ENCODE measurements at regions not wholly inside any gene's neighbourhood (a gene's known extent, or its start where the extent isn't known, plus 50 kb on each side); places are given as distances from the start of the nearest gene placed in this dataset.

DNA sequence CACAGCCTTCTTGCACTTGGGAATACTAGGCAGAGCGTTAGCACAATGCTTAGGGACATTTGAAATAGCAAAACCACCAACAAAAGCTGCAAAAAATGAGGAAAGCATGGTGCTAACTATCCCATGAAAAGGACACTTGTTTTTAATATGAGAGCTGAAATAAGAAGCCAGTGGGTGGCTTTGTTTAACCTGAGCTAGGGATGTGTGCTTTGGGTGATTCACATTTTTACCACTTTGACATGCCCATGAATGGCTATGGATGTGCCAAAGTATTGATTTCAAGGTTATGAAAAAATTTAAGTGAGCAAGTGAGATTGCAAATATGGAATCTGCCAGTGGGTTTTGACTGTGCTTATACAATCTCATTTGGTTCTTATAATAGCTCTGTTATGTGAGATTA, 67.3 kb downstream of the DMRT2 start:
- WGBS: 89% methylated on average over 1 of the region's 1 CpG
- no peak overlapping the region for H3K27ac ChIP-seq (ENCODE audit: low read depth in 1 of 2, low read length in 2 of 2)
- H3K9me3 ChIP-seq (ENCODE audit: control insufficient read depth in 4 of 4, low read length in 3 of 4): no peaks in the 10 kb centered on the region
- no peak overlapping the region for H3K4me3 ChIP-seq (ENCODE audit: low read depth in 1 of 3, low read length in 3 of 3)
- no peak overlapping the region for H3K9ac ChIP-seq (ENCODE audit: low read depth in 1 of 2, low read length in 2 of 2)
- DNase-seq (ENCODE audit: low spot score): no peak
- H3K27me3 ChIP-seq (ENCODE audit: control insufficient read depth in 4 of 4, insufficient read depth in 4 of 4, low read length in 3 of 4): no peaks in the 10 kb centered on the region
- no peaks in the 10 kb centered on the region for H3K36me3 ChIP-seq (ENCODE audit: control insufficient read depth in 4 of 4, insufficient read depth in 3 of 4, low read depth in 1 of 4, low read length in 3 of 4)
- TF ChIP-seq YY1 (IDR thresholded peaks at IDR 0.05) (no peak), FOXA2 (IDR thresholded peaks at IDR 0.05) (no peak), GABPA (IDR thresholded peaks at IDR 0.05 in 1 of 2, conservative IDR thresholded peaks at IDR 0.05 in 1 of 2) (no peak), JUND (IDR thresholded peaks at IDR 0.05) (no peak), RAD21 (IDR thresholded peaks at IDR 0.05) (no peak), SP1 (IDR thresholded peaks at IDR 0.05) (no peak), RXRA (IDR thresholded peaks at IDR 0.05) (no peak), FOXA1 (IDR thresholded peaks at IDR 0.05) (no peak), HNF4A (conservative IDR thresholded peaks at IDR 0.05) (no peak), HNF4G (IDR thresholded peaks at IDR 0.05) (no peak), TAF1 (conservative IDR thresholded peaks at IDR 0.05) (no peak), EGR1 (IDR thresholded peaks at IDR 0.05; ENCODE audit: low read depth in 2 of 2) (no peak), NR2F2 (IDR thresholded peaks at IDR 0.05) (no peak)
- TF ChIP-seq, protein P1, sequence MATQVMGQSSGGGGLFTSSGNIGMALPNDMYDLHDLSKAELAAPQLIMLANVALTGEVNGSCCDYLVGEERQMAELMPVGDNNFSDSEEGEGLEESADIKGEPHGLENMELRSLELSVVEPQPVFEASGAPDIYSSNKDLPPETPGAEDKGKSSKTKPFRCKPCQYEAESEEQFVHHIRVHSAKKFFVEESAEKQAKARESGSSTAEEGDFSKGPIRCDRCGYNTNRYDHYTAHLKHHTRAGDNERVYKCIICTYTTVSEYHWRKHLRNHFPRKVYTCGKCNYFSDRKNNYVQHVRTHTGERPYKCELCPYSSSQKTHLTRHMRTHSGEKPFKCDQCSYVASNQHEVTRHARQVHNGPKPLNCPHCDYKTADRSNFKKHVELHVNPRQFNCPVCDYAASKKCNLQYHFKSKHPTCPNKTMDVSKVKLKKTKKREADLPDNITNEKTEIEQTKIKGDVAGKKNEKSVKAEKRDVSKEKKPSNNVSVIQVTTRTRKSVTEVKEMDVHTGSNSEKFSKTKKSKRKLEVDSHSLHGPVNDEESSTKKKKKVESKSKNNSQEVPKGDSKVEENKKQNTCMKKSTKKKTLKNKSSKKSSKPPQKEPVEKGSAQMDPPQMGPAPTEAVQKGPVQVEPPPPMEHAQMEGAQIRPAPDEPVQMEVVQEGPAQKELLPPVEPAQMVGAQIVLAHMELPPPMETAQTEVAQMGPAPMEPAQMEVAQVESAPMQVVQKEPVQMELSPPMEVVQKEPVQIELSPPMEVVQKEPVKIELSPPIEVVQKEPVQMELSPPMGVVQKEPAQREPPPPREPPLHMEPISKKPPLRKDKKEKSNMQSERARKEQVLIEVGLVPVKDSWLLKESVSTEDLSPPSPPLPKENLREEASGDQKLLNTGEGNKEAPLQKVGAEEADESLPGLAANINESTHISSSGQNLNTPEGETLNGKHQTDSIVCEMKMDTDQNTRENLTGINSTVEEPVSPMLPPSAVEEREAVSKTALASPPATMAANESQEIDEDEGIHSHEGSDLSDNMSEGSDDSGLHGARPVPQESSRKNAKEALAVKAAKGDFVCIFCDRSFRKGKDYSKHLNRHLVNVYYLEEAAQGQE (IDR thresholded peaks at IDR 0.05): no peak
- TF ChIP-seq, protein P2, sequence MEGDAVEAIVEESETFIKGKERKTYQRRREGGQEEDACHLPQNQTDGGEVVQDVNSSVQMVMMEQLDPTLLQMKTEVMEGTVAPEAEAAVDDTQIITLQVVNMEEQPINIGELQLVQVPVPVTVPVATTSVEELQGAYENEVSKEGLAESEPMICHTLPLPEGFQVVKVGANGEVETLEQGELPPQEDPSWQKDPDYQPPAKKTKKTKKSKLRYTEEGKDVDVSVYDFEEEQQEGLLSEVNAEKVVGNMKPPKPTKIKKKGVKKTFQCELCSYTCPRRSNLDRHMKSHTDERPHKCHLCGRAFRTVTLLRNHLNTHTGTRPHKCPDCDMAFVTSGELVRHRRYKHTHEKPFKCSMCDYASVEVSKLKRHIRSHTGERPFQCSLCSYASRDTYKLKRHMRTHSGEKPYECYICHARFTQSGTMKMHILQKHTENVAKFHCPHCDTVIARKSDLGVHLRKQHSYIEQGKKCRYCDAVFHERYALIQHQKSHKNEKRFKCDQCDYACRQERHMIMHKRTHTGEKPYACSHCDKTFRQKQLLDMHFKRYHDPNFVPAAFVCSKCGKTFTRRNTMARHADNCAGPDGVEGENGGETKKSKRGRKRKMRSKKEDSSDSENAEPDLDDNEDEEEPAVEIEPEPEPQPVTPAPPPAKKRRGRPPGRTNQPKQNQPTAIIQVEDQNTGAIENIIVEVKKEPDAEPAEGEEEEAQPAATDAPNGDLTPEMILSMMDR (IDR thresholded peaks at IDR 0.05; ENCODE audit: low read depth, low read length, missing input control): no peak
- TF ChIP-seq, protein P3, sequence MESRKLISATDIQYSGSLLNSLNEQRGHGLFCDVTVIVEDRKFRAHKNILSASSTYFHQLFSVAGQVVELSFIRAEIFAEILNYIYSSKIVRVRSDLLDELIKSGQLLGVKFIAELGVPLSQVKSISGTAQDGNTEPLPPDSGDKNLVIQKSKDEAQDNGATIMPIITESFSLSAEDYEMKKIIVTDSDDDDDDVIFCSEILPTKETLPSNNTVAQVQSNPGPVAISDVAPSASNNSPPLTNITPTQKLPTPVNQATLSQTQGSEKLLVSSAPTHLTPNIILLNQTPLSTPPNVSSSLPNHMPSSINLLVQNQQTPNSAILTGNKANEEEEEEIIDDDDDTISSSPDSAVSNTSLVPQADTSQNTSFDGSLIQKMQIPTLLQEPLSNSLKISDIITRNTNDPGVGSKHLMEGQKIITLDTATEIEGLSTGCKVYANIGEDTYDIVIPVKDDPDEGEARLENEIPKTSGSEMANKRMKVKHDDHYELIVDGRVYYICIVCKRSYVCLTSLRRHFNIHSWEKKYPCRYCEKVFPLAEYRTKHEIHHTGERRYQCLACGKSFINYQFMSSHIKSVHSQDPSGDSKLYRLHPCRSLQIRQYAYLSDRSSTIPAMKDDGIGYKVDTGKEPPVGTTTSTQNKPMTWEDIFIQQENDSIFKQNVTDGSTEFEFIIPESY (IDR thresholded peaks at IDR 0.05): no peak
- TF ChIP-seq, protein P4, sequence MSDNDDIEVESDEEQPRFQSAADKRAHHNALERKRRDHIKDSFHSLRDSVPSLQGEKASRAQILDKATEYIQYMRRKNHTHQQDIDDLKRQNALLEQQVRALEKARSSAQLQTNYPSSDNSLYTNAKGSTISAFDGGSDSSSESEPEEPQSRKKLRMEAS (IDR thresholded peaks at IDR 0.05): no peak
- TF ChIP-seq, protein P5, sequence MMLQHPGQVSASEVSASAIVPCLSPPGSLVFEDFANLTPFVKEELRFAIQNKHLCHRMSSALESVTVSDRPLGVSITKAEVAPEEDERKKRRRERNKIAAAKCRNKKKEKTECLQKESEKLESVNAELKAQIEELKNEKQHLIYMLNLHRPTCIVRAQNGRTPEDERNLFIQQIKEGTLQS (IDR thresholded peaks at IDR 0.05): no peak
- H3K4me1 ChIP-seq (ENCODE audit: control insufficient read depth in 4 of 4, insufficient read depth in 4 of 4, low read length in 3 of 4): no peaks in the 10 kb centered on the region

All from liver (tissue), 8 donors.